Right lung (tissue), 2 donors: ENCODE measurements at regions not wholly inside any gene's neighbourhood (a gene's known extent, or its start where the extent isn't known, plus 50 kb on each side); places are given as distances from the start of the nearest gene placed in this dataset.

ENCODE experiments used
- DNase-seq, 2 donors: peaks; one replicate each; pipeline ENCODE4 v3.0.0-alpha.2; 2013

GRCh38 chr14:85463512-85463911 is 66.4 kb upstream of the FLRT2 start:
- DNase-seq, result no peak

- no peak for DNase-seq
These were observed 65.6 kb upstream of the FLRT2 start for GRCh38 chr14:85464135-85464895.

GRCh38 chr14:85466678-85467077 is 63.3 kb upstream of the FLRT2 start:
- DNase-seq, result no peak

- DNase-seq, result no peak
These were observed 61.1 kb upstream of the FLRT2 start for GRCh38 chr14:85468816-85469215.

GRCh38 chr14:85471156-85471555 is 58.8 kb upstream of the FLRT2 start:
- no peak for DNase-seq

GRCh38 chr14:85471744-85472143 is 58.2 kb upstream of the FLRT2 start:
- no peak for DNase-seq

GRCh38 chr14:85474431-85474830 is 55.5 kb upstream of the FLRT2 start:
- DNase-seq, result no peak

- no peak for DNase-seq
These were observed 54.8 kb upstream of the FLRT2 start for GRCh38 chr14:85475113-85475512.

GRCh38 chr14:85479306-85479705 is 50.6 kb upstream of the FLRT2 start:
- no peak for DNase-seq

GRCh38 chr14:85479771-85480170 is 50.2 kb upstream of the FLRT2 start:
- no peak for DNase-seq
